ENCODE measurements at regions not wholly inside any gene's neighbourhood (a gene's known extent, or its start where the extent isn't known, plus 50 kb on each side); places are given as distances from the start of the nearest gene placed in this dataset.

- POLR2A ChIA-PET (ENCODE audit: low non-redundant PET): no interaction called here
Measured at GRCh38 chr12:123069436-123070266, 81.2 kb downstream of the PITPNM2 start.

DNA sequence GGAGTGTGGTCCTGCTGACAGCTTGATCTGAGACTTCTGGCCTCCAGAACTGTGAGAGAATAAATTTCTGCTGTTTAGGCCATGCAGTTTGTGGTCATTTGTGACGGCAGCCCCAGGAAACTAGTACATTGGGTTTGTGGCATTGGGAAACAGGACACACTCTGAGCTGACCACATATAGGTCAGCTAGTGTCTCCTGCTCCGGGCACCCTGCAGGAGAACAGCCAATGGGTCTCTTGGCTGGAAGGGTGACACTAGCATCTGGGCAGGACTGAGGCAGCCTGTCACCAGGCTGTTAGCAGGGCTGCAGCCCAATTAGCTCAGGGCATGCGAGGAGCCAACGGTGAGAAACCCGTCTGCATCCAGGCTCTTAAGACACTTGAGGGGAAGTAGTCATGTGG, 83.2 kb downstream of the PITPNM2 start:
- Histone ChIP-seq H3K9me3 (ENCODE audit: low read depth, low read length, poor library complexity, severe bottlenecking) (no peaks in the 10 kb centered on the region), H3K4me3 (ENCODE audit: low read depth, low read length, poor library complexity, severe bottlenecking) (no peak overlapping the region), H3K36me3 (ENCODE audit: insufficient read depth, low read length, poor library complexity, severe bottlenecking) (no peaks in the 10 kb centered on the region), H3K27me3 (replicated peaks; ENCODE audit: insufficient read depth, low read depth, low read length, poor library complexity) (no peaks in the 10 kb centered on the region), H3K27ac (ENCODE audit: low read depth, low read length, poor library complexity, severe bottlenecking) (no peak overlapping the region), H3K4me1 (ENCODE audit: insufficient read depth, low read length, poor library complexity, severe bottlenecking) (no peaks in the 10 kb centered on the region)
- intact Hi-C loops (cut with micrococcal nuclease; ENCODE audit: unreplicated experiment): no loop called here
- DNase-seq (ENCODE audit: low spot score): no peak
- TF ChIP-seq EZH2 (IDR thresholded peaks at IDR 0.05; ENCODE audit: borderline replicate concordance, low read depth, low read length, poor library complexity, severe bottlenecking): no peak
- TF ChIP-seq, protein P1, sequence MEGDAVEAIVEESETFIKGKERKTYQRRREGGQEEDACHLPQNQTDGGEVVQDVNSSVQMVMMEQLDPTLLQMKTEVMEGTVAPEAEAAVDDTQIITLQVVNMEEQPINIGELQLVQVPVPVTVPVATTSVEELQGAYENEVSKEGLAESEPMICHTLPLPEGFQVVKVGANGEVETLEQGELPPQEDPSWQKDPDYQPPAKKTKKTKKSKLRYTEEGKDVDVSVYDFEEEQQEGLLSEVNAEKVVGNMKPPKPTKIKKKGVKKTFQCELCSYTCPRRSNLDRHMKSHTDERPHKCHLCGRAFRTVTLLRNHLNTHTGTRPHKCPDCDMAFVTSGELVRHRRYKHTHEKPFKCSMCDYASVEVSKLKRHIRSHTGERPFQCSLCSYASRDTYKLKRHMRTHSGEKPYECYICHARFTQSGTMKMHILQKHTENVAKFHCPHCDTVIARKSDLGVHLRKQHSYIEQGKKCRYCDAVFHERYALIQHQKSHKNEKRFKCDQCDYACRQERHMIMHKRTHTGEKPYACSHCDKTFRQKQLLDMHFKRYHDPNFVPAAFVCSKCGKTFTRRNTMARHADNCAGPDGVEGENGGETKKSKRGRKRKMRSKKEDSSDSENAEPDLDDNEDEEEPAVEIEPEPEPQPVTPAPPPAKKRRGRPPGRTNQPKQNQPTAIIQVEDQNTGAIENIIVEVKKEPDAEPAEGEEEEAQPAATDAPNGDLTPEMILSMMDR (conservative IDR thresholded peaks at IDR 0.05; ENCODE audit: low read depth, low read length): no peak
- no TSS peak for BruUV-seq (replicated peaks)
- ChIA-PET CTCF (no interaction called here), POLR2A (ENCODE audit: low non-redundant PET) (no interaction called here)

More at GRCh38 chr12:123069436-123070266, 81.2 kb downstream of the PITPNM2 start:
- intact Hi-C loops (cut with micrococcal nuclease; ENCODE audit: unreplicated experiment): no loop called here
- H3K27ac ChIP-seq (ENCODE audit: low read depth, low read length, poor library complexity, severe bottlenecking): no peak overlapping the region
- no peaks in the 10 kb centered on the region for H3K4me1 ChIP-seq (ENCODE audit: insufficient read depth, low read length, poor library complexity, severe bottlenecking)
- no peaks in the 10 kb centered on the region for H3K27me3 ChIP-seq (replicated peaks; ENCODE audit: insufficient read depth, low read depth, low read length, poor library complexity)
- no peak overlapping the region for H3K4me3 ChIP-seq (ENCODE audit: low read depth, low read length, poor library complexity, severe bottlenecking)
- no peaks in the 10 kb centered on the region for H3K9me3 ChIP-seq (ENCODE audit: low read depth, low read length, poor library complexity, severe bottlenecking)
- TF ChIP-seq, protein P1 (conservative IDR thresholded peaks at IDR 0.05; ENCODE audit: low read depth, low read length): no peak
- TF ChIP-seq EZH2 (IDR thresholded peaks at IDR 0.05; ENCODE audit: borderline replicate concordance, low read depth, low read length, poor library complexity, severe bottlenecking): no peak
- CTCF ChIA-PET: interaction anchor here (0.5 kb wide), 1 partner anchor 169 kb away, joined by 3 read pairs; no protein-coding TSS in a partner anchor
- no TSS peak for BruUV-seq (replicated peaks)
- no peaks in the 10 kb centered on the region for H3K36me3 ChIP-seq (ENCODE audit: insufficient read depth, low read length, poor library complexity, severe bottlenecking)
- DNase-seq (ENCODE audit: low spot score): no peak

- Histone ChIP-seq H3K4me1 (ENCODE audit: insufficient read depth, low read length, poor library complexity, severe bottlenecking) (no peaks in the 10 kb centered on the region), H3K9me3 (ENCODE audit: low read depth, low read length, poor library complexity, severe bottlenecking) (no peaks in the 10 kb centered on the region), H3K27me3 (replicated peaks; ENCODE audit: insufficient read depth, low read depth, low read length, poor library complexity) (no peaks in the 10 kb centered on the region), H3K4me3 (ENCODE audit: low read depth, low read length, poor library complexity, severe bottlenecking) (no peak overlapping the region), H3K27ac (ENCODE audit: low read depth, low read length, poor library complexity, severe bottlenecking) (no peak overlapping the region), H3K36me3 (ENCODE audit: insufficient read depth, low read length, poor library complexity, severe bottlenecking) (no peaks in the 10 kb centered on the region)
- BruUV-seq (replicated peaks): no TSS peak
- ChIA-PET POLR2A (ENCODE audit: low non-redundant PET) (no interaction called here), CTCF (no interaction called here)
- intact Hi-C loops (cut with micrococcal nuclease; ENCODE audit: unreplicated experiment): no loop called here
- no peak for TF ChIP-seq EZH2 (IDR thresholded peaks at IDR 0.05; ENCODE audit: borderline replicate concordance, low read depth, low read length, poor library complexity, severe bottlenecking)
- TF ChIP-seq, protein P1 (conservative IDR thresholded peaks at IDR 0.05; ENCODE audit: low read depth, low read length): no peak
- no peak for DNase-seq (ENCODE audit: low spot score)
Measured at GRCh38 chr12:123066384-123066710, 84.5 kb downstream of the PITPNM2 start.
